IPS DF 6.9 (cell line): ENCODE measurements at regions not wholly inside any gene's neighbourhood (a gene's known extent, or its start where the extent isn't known, plus 50 kb on each side); places are given as distances from the start of the nearest gene placed in this dataset.

Experiments used
- DNase-seq: peaks from one replicate; pipeline ENCODE4 v3.0.0-alpha.2; 2013; ENCODE audit warnings: low read depth, low spot score
- H3K27ac ChIP-seq: one replicate; pipeline ENCODE4 v1.5.1; 2013; ENCODE audit warnings: low read length, control low read depth
- H3K27me3 ChIP-seq: 2 replicates; pipeline ENCODE4 v1.6.1; 2013; ENCODE audit warnings: mild to moderate bottlenecking, low read length; ENCODE audit not compliant: control insufficient read depth, insufficient read depth
- H3K36me3 ChIP-seq: 2 replicates; pipeline ENCODE4 v1.6.1; 2013; ENCODE audit warnings: low read length; ENCODE audit not compliant: control insufficient read depth, insufficient read depth
- H3K4me1 ChIP-seq: 2 replicates; pipeline ENCODE4 v1.6.1; 2013; ENCODE audit warnings: low read length; ENCODE audit not compliant: control insufficient read depth, insufficient read depth
- H3K4me3 ChIP-seq: 2 replicates; pipeline ENCODE4 v1.5.1; 2013; ENCODE audit warnings: mild to moderate bottlenecking, low read length
- H3K9me3 ChIP-seq: 2 replicates; pipeline ENCODE4 v1.6.1; 2013; ENCODE audit warnings: low read length, inconsistent platforms; ENCODE audit not compliant: control insufficient read depth, insufficient read depth
- WGBS: extraction: QIAGEN DNeasy Blood & Tissue Kit; methylation state at CpG from one replicate; pipeline ENCODE4 v1.1.7; 2013; ENCODE audit warnings: mixed read lengths, missing lambda C conversion rate; ENCODE audit not compliant: insufficient read length, insufficient coverage; 5-methylcytosine and 5-hydroxymethylcytosine counted together

- Histone ChIP-seq H3K4me3 (no peak overlapping the region), H3K27me3 (no peaks in the 10 kb centered on the region), H3K27ac (no peak overlapping the region), H3K36me3 (no peaks in the 10 kb centered on the region), H3K4me1 (no peaks in the 10 kb centered on the region), H3K9me3 (no peaks in the 10 kb centered on the region)
- WGBS: no CpG with 5 or more reads among the region's 6 CpGs
- DNase-seq: no peak
These were observed 134.5 kb downstream of the VEGFA start for GRCh38 chr6:43904311-43905123.

GRCh38 chr6:43903739-43904290, 133.8 kb downstream of the VEGFA start:
- no CpG with 5 or more reads among the region's 7 CpGs for WGBS
- H3K27ac ChIP-seq: no peak overlapping the region
- H3K4me1 ChIP-seq: no peaks in the 10 kb centered on the region

GRCh38 chr6:43901733-43902230, 131.8 kb downstream of the VEGFA start:
- no peak overlapping the region for H3K4me3 ChIP-seq
- no peak for DNase-seq
- H3K27ac ChIP-seq: no peak overlapping the region
- no peaks in the 10 kb centered on the region for H3K9me3 ChIP-seq
- no peaks in the 10 kb centered on the region for H3K36me3 ChIP-seq
- no peaks in the 10 kb centered on the region for H3K27me3 ChIP-seq
- no CpG with 5 or more reads among the region's 4 CpGs for WGBS
- no peaks in the 10 kb centered on the region for H3K4me1 ChIP-seq

More at GRCh38 chr6:43903739-43904290, 133.8 kb downstream of the VEGFA start:
- Histone ChIP-seq H3K4me3 (no peak overlapping the region), H3K27me3 (no peaks in the 10 kb centered on the region), H3K9me3 (no peaks in the 10 kb centered on the region), H3K36me3 (no peaks in the 10 kb centered on the region)
- DNase-seq: no peak

GRCh38 chr6:43900916-43901732, 131.1 kb downstream of the VEGFA start:
- Histone ChIP-seq H3K4me1 (no peaks in the 10 kb centered on the region), H3K27me3 (no peaks in the 10 kb centered on the region), H3K9me3 (no peaks in the 10 kb centered on the region), H3K4me3 (no peak overlapping the region), H3K36me3 (no peaks in the 10 kb centered on the region), H3K27ac (no peak overlapping the region)
- WGBS: no CpG with 5 or more reads among the region's 13 CpGs
- DNase-seq: no peak

GRCh38 chr6:43900560-43900915, 130.5 kb downstream of the VEGFA start:
- no peak for DNase-seq
- no CpG with 5 or more reads among the region's 3 CpGs for WGBS
- H3K27ac ChIP-seq: no peak overlapping the region

GRCh38 chr6:43899830-43900229, 129.8 kb downstream of the VEGFA start:
- Histone ChIP-seq H3K36me3 (no peaks in the 10 kb centered on the region), H3K27me3 (no peaks in the 10 kb centered on the region), H3K27ac (no peak overlapping the region), H3K4me3 (no peak overlapping the region), H3K4me1 (no peaks in the 10 kb centered on the region), H3K9me3 (no peaks in the 10 kb centered on the region)
- no CpG with 5 or more reads among the region's 4 CpGs for WGBS
- DNase-seq: no peak

More at GRCh38 chr6:43900560-43900915, 130.5 kb downstream of the VEGFA start:
- Histone ChIP-seq H3K36me3 (no peaks in the 10 kb centered on the region), H3K9me3 (no peaks in the 10 kb centered on the region), H3K4me3 (no peak overlapping the region), H3K27me3 (no peaks in the 10 kb centered on the region), H3K4me1 (no peaks in the 10 kb centered on the region)

GRCh38 chr6:43898358-43899131, 128.5 kb downstream of the VEGFA start:
- H3K36me3 ChIP-seq: no peaks in the 10 kb centered on the region
- no peak for DNase-seq
- no peaks in the 10 kb centered on the region for H3K9me3 ChIP-seq
- no peaks in the 10 kb centered on the region for H3K27me3 ChIP-seq
- no peak overlapping the region for H3K27ac ChIP-seq
- no CpG with 5 or more reads among the region's 4 CpGs for WGBS
- H3K4me1 ChIP-seq: no peaks in the 10 kb centered on the region
- H3K4me3 ChIP-seq: no peak overlapping the region

- DNase-seq: no peak
- H3K27me3 ChIP-seq: no peaks in the 10 kb centered on the region
- no CpG with 5 or more reads among the region's 2 CpGs for WGBS
These were observed 127.7 kb downstream of the VEGFA start for GRCh38 chr6:43897571-43898302.

GRCh38 chr6:43896329-43897255, 126.6 kb downstream of the VEGFA start:
- DNase-seq: no peak

More at GRCh38 chr6:43897571-43898302, 127.7 kb downstream of the VEGFA start:
- Histone ChIP-seq H3K4me1 (no peaks in the 10 kb centered on the region), H3K4me3 (no peak overlapping the region), H3K27ac (no peak overlapping the region), H3K36me3 (no peaks in the 10 kb centered on the region), H3K9me3 (no peaks in the 10 kb centered on the region)

More at GRCh38 chr6:43896329-43897255, 126.6 kb downstream of the VEGFA start:
- no peaks in the 10 kb centered on the region for H3K27me3 ChIP-seq
- H3K4me1 ChIP-seq: no peaks in the 10 kb centered on the region
- no peaks in the 10 kb centered on the region for H3K9me3 ChIP-seq
- H3K36me3 ChIP-seq: no peaks in the 10 kb centered on the region
- WGBS: no CpG with 5 or more reads among the region's 11 CpGs
- no peak overlapping the region for H3K27ac ChIP-seq
- H3K4me3 ChIP-seq: no peak overlapping the region
